ENCODE measurements at regions not wholly inside any gene's neighbourhood (a gene's known extent, or its start where the extent isn't known, plus 50 kb on each side); places are given as distances from the start of the nearest gene placed in this dataset.

DNA sequence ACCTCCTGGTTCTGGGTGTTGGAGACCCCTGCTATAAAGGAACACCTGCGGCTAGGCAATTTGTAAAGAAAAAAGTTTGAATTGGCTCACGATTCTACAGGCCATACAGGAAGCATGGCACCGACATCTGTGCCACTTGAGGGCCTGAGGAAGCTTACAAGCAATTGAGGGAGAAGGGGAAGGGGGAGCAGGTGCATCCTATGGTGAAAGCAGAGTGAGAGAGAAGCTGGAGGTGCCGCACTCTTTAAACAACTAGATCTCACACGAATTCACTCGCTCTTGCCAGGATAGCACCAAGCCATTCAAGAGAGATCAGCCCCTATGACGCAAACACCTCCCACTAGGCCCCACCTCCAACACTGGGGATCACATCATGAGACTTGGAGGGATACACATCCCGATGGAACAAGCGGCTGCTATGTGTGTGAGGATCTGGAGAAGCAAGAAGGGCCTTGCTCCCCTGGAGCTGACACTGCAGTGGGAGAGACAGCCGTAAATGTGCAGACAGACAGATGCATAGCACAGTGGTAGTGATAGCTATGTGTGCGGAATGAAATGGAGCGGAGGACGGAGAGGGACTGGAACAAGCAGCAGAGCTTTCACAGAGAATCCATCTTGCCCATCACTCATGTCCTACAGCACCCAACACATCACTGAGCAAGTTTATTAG, 60.7 kb upstream of the HELT start:
- no peak overlapping the region for H3K4me3 ChIP-seq (ENCODE audit: low read depth, low read length)
- TF ChIP-seq, protein P1, sequence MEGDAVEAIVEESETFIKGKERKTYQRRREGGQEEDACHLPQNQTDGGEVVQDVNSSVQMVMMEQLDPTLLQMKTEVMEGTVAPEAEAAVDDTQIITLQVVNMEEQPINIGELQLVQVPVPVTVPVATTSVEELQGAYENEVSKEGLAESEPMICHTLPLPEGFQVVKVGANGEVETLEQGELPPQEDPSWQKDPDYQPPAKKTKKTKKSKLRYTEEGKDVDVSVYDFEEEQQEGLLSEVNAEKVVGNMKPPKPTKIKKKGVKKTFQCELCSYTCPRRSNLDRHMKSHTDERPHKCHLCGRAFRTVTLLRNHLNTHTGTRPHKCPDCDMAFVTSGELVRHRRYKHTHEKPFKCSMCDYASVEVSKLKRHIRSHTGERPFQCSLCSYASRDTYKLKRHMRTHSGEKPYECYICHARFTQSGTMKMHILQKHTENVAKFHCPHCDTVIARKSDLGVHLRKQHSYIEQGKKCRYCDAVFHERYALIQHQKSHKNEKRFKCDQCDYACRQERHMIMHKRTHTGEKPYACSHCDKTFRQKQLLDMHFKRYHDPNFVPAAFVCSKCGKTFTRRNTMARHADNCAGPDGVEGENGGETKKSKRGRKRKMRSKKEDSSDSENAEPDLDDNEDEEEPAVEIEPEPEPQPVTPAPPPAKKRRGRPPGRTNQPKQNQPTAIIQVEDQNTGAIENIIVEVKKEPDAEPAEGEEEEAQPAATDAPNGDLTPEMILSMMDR (conservative IDR thresholded peaks at IDR 0.05; ENCODE audit: low read depth, low read length): no peak
- DNase-seq (ENCODE audit: low read depth): no peak

- TF ChIP-seq, protein P1 (conservative IDR thresholded peaks at IDR 0.05; ENCODE audit: low read depth, low read length): no peak
- H3K4me3 ChIP-seq (ENCODE audit: low read depth, low read length): no peak overlapping the region
- no peak for DNase-seq (ENCODE audit: low read depth)
Measured at GRCh38 chr4:184958127-184958922, 60.0 kb upstream of the HELT start.

DNA sequence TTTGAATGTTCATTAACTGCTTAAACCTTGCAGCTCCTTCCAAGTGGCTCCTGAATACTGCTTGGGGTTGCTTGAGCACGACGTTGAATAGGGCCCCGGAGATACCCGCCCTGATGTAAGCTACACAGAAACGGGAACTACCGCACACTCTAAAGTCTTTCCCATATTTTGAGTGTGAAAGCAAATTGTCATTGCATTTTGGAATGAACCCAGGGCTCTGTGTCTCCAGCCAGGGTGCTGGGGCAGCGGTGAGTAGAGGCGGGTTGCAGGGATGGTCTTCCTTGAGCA, 59.4 kb upstream of the HELT start:
- TF ChIP-seq, protein P1 (conservative IDR thresholded peaks at IDR 0.05; ENCODE audit: low read depth, low read length): no peak

DNA sequence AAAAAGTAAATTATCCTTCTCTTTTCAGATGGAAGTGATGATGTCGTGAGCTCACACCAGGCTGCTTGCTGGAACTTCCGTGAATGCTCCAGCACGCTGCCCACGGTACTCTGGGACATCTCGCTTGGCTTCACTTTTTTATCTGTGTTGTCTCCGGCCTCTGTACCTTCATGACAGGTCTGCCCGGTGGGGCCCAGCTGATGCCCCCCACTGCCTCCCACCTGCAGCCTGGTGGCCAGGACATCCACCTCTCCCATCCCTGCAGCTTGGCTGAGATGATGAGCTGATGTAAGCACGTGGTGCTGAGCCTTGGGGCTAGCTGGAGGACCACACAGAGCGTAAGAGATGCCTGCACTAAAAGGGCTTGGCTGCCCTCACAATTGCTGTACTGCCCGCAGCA, 59.0 kb upstream of the HELT start:
- DNase-seq (ENCODE audit: low read depth): no peak
- no peak overlapping the region for H3K4me3 ChIP-seq (ENCODE audit: low read depth, low read length)
- TF ChIP-seq, protein P1 (conservative IDR thresholded peaks at IDR 0.05; ENCODE audit: low read depth, low read length): no peak

More for the DNA sequence above, 59.4 kb upstream of the HELT start:
- no peak overlapping the region for H3K4me3 ChIP-seq (ENCODE audit: low read depth, low read length)
- no peak for DNase-seq (ENCODE audit: low read depth)

DNA sequence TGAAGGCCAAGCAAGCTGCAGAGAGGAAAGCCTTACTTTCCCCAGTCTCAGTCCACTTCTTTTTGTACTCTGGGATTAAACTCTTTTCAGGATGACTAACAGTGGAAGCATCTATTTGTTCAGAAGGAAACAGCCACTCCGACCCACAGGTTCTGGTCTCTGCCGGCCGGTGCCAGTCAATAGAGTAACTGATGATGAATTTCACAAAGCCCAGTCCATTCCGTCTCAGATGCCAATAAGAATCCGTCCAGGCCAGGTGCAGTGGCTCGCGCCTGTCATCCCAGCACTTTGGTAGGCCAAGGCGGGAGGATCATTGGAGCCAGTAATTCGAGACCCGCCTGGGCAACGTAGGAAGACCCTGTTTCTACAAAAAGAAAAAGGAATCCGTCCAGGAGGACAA, 58.5 kb upstream of the HELT start:
- DNase-seq (ENCODE audit: low read depth): no peak
- H3K4me3 ChIP-seq (ENCODE audit: low read depth, low read length): no peak overlapping the region
- TF ChIP-seq, protein P1 (conservative IDR thresholded peaks at IDR 0.05; ENCODE audit: low read depth, low read length): no peak

DNA sequence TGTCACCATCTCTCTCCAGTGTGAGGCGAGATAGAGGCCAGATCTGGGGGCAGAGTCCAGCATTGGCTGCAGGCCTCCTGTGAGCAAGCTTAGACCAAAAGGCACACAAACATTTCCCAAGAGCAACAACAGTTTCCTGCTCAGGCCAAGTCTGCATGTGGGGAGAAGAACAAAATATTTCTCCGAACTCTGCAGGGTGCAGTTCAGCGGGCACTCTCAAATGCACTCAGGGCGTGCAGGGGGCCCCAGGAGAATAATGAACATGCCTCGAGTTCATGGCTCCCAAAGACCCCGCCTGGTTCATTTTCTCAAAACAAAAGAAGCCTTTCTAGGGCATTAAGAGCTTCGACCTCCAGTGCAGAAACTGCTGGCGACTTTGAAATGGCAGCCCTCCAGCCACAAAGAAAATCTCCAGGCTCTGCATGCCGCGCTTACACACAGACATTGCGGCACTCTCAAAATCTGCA, 57.8 kb upstream of the HELT start:
- TF ChIP-seq, protein P1 (conservative IDR thresholded peaks at IDR 0.05; ENCODE audit: low read depth, low read length): no peak
- H3K4me3 ChIP-seq (ENCODE audit: low read depth, low read length): no peak overlapping the region
- no peak for DNase-seq (ENCODE audit: low read depth)

Data from epithelial cell of proximal tubule (primary cell).